ENCODE measurements at regions not wholly inside any gene's neighbourhood (a gene's known extent, or its start where the extent isn't known, plus 50 kb on each side); places are given as distances from the start of the nearest gene placed in this dataset.

DNA sequence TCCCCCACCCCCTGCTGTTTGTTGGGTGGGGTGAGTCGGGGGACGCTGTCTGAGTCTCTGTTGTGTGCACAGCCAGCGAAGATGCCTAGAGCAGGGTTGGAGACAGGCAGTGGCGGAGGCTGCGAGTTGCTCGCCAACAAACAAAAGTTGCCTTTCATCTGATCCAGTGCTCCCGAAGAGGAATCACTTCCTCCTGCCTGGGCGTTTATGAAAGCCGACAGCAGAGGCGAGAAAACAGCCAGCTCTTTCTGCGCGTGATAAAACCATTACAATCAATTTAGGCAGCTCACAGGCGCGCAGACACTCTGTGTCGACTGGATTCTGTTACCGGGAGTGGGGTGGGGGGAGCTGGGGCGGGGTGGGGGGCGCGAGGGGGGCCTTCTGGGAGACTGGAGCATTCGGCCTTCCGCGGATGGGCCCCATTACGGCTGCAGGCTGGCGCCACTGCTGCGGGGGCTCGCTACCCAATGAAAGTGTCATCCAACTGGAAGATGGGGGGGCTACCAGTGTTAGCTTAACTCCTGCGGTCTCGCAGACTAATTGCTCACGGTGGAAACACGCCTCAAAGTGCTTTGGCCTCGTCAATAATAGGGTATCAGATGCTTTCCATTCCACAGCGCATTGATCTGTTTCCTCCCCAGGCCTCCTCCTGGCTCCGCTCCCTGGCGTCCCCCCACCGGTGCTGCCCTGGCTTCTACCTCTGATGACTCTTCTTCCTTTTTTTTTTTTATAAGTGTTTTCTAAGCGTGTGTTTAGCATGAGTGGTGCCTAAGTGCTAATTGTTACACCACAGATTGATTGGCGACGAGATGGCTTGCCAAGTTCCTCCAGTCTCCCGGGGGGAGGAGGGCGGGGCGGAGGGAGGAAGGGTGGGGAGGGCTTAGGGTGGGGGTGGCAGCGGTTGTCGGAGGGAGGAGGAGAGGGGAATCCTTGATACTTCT, 678.4 kb downstream of the MED13L start:
- Histone ChIP-seq H3K4me2 (ENCODE audit: low read length) (no peak overlapping the region), H3K79me2 (replicated peaks; ENCODE audit: insufficient read depth, low read length) (no peaks in the 10 kb centered on the region), H4K20me1 (ENCODE audit: insufficient read depth) (no peaks in the 10 kb centered on the region), H3K4me3 (ENCODE audit: low read length) (no peak overlapping the region), H3K9me2 (ENCODE audit: insufficient read depth, low read length) (no peaks in the 10 kb centered on the region), H3K9me3 (ENCODE audit: low read length) (no peaks in the 10 kb centered on the region), H3K36me3 (ENCODE audit: insufficient read depth, low read length) (no peaks in the 10 kb centered on the region), H3F3A (ENCODE audit: insufficient read depth, low read length, poor library complexity, severe bottlenecking) (no peaks in the 10 kb centered on the region), H3K27ac (ENCODE audit: low read length) (no peak overlapping the region), H3K9ac (ENCODE audit: low read length) (no peak overlapping the region), H2AFZ (ENCODE audit: low read depth, low read length) (no peak overlapping the region), H3K27me3 (ENCODE audit: insufficient read depth, low read depth, low read length) (no peaks in the 10 kb centered on the region)
- TF ChIP-seq, protein P1, sequence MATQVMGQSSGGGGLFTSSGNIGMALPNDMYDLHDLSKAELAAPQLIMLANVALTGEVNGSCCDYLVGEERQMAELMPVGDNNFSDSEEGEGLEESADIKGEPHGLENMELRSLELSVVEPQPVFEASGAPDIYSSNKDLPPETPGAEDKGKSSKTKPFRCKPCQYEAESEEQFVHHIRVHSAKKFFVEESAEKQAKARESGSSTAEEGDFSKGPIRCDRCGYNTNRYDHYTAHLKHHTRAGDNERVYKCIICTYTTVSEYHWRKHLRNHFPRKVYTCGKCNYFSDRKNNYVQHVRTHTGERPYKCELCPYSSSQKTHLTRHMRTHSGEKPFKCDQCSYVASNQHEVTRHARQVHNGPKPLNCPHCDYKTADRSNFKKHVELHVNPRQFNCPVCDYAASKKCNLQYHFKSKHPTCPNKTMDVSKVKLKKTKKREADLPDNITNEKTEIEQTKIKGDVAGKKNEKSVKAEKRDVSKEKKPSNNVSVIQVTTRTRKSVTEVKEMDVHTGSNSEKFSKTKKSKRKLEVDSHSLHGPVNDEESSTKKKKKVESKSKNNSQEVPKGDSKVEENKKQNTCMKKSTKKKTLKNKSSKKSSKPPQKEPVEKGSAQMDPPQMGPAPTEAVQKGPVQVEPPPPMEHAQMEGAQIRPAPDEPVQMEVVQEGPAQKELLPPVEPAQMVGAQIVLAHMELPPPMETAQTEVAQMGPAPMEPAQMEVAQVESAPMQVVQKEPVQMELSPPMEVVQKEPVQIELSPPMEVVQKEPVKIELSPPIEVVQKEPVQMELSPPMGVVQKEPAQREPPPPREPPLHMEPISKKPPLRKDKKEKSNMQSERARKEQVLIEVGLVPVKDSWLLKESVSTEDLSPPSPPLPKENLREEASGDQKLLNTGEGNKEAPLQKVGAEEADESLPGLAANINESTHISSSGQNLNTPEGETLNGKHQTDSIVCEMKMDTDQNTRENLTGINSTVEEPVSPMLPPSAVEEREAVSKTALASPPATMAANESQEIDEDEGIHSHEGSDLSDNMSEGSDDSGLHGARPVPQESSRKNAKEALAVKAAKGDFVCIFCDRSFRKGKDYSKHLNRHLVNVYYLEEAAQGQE (IDR thresholded peaks at IDR 0.05; ENCODE audit: borderline replicate concordance), result no peak
- TF ChIP-seq, protein P2, sequence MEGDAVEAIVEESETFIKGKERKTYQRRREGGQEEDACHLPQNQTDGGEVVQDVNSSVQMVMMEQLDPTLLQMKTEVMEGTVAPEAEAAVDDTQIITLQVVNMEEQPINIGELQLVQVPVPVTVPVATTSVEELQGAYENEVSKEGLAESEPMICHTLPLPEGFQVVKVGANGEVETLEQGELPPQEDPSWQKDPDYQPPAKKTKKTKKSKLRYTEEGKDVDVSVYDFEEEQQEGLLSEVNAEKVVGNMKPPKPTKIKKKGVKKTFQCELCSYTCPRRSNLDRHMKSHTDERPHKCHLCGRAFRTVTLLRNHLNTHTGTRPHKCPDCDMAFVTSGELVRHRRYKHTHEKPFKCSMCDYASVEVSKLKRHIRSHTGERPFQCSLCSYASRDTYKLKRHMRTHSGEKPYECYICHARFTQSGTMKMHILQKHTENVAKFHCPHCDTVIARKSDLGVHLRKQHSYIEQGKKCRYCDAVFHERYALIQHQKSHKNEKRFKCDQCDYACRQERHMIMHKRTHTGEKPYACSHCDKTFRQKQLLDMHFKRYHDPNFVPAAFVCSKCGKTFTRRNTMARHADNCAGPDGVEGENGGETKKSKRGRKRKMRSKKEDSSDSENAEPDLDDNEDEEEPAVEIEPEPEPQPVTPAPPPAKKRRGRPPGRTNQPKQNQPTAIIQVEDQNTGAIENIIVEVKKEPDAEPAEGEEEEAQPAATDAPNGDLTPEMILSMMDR (IDR thresholded peaks at IDR 0.05; ENCODE audit: poor library complexity, severe bottlenecking), result no peak
- TF ChIP-seq EZH2 (IDR thresholded peaks at IDR 0.05; ENCODE audit: borderline replicate concordance, insufficient read depth, low read length, poor library complexity, severe bottlenecking) (no peak), POLR2AphosphoS5 (IDR thresholded peaks at IDR 0.05) (no peak), EP300 (conservative IDR thresholded peaks at IDR 0.05; ENCODE audit: poor library complexity, severe bottlenecking) (no peak), MXI1 (conservative IDR thresholded peaks at IDR 0.05; ENCODE audit: poor library complexity, severe bottlenecking) (no peak), TAF1 (IDR thresholded peaks at IDR 0.05; ENCODE audit: low read depth) (no peak), RAD21 (conservative IDR thresholded peaks at IDR 0.05) (no peak), SMC3 (conservative IDR thresholded peaks at IDR 0.05; ENCODE audit: poor library complexity) (no peak)

DNA sequence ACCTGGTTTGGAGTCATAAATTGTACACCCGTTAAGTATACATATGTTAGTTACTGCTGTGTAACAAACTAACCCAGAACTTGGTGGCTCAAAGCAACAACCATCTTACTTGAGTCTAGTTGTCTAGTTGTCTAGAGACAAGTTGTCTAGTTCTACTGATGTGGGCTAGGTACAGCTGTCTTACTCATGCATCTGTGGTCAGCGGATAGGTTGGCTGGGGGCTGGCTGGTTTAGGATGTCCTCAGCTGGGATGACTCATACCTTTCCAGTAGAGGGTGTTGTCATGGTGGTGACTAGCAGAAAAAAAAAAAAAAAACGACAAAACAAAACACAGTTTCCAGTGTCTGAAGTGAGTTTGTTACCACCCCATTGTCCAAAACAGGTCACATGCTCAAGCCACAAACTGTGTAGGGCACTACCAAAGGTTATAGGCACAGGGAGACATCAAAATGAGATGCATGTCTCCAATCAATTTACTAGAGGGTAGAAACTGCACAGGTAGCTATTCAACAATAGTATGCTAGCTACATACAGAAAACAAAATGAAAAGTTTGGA, 680.3 kb downstream of the MED13L start:
- Histone ChIP-seq H3K79me2 (replicated peaks; ENCODE audit: insufficient read depth, low read length) (no peaks in the 10 kb centered on the region), H3K27me3 (ENCODE audit: insufficient read depth, low read depth, low read length) (no peaks in the 10 kb centered on the region), H3K9me2 (ENCODE audit: insufficient read depth, low read length) (no peaks in the 10 kb centered on the region), H3K4me2 (ENCODE audit: low read length) (no peak overlapping the region), H3K9ac (ENCODE audit: low read length) (no peak overlapping the region), H3K27ac (ENCODE audit: low read length) (no peak overlapping the region), H3K4me3 (ENCODE audit: low read length) (no peak overlapping the region), H2AFZ (ENCODE audit: low read depth, low read length) (no peak overlapping the region), H3K9me3 (ENCODE audit: low read length) (no peaks in the 10 kb centered on the region), H4K20me1 (ENCODE audit: insufficient read depth) (no peaks in the 10 kb centered on the region), H3F3A (ENCODE audit: insufficient read depth, low read length, poor library complexity, severe bottlenecking) (no peaks in the 10 kb centered on the region), H3K36me3 (ENCODE audit: insufficient read depth, low read length) (no peaks in the 10 kb centered on the region)
- TF ChIP-seq RAD21 (conservative IDR thresholded peaks at IDR 0.05), result no peak
- TF ChIP-seq, protein P1 (IDR thresholded peaks at IDR 0.05; ENCODE audit: borderline replicate concordance), result no peak
- TF ChIP-seq, protein P2 (IDR thresholded peaks at IDR 0.05; ENCODE audit: poor library complexity, severe bottlenecking), result no peak
- TF ChIP-seq TAF1 (IDR thresholded peaks at IDR 0.05; ENCODE audit: low read depth), result no peak
- no peak for TF ChIP-seq EZH2 (IDR thresholded peaks at IDR 0.05; ENCODE audit: borderline replicate concordance, insufficient read depth, low read length, poor library complexity, severe bottlenecking)
- no peak for TF ChIP-seq EP300 (conservative IDR thresholded peaks at IDR 0.05; ENCODE audit: poor library complexity, severe bottlenecking)
- no peak for TF ChIP-seq SMC3 (conservative IDR thresholded peaks at IDR 0.05; ENCODE audit: poor library complexity)
- TF ChIP-seq POLR2AphosphoS5 (IDR thresholded peaks at IDR 0.05), result no peak
- TF ChIP-seq MXI1 (conservative IDR thresholded peaks at IDR 0.05; ENCODE audit: poor library complexity, severe bottlenecking), result no peak
